Left lung (tissue), 4 donors: ENCODE measurements at regions not wholly inside any gene's neighbourhood (a gene's known extent, or its start where the extent isn't known, plus 50 kb on each side); places are given as distances from the start of the nearest gene placed in this dataset.

ENCODE experiments used
- ATAC-seq: fragments of 200-7000 bp; cut with Tn5 transposase; one replicate; pipeline ENCODE4 v1.9.1; 2020; ENCODE audit warnings: moderate library complexity
- DNase-seq, 4 donors: peaks; one replicate each; pipeline ENCODE4 v3.0.0-alpha.2; 2013 to 2020
- H3K27ac ChIP-seq, 2 donors: fragments of 200-600 bp; sonication (generic) in 1 of 2; one replicate each; pipeline versions ENCODE4 v1.5.0 to v1.8.0; 2020 to 2021
- H3K27me3 ChIP-seq, 2 donors: fragments of 200-600 bp; sonication (generic) in 1 of 2; one replicate each; pipeline versions ENCODE4 v1.5.0 to v1.8.0; 2020 to 2021
- H3K36me3 ChIP-seq, 2 donors: fragments of 200-600 bp; sonication (generic) in 1 of 2; one replicate each; pipeline versions ENCODE4 v1.5.0 to v1.8.0; 2020 to 2021
- H3K4me1 ChIP-seq, 2 donors: fragments of 200-600 bp; one replicate each; pipeline ENCODE4 v1.8.0; 2021
- H3K4me3 ChIP-seq, 2 donors: fragments of 200-600 bp; sonication (generic) in 1 of 2; one replicate each; pipeline versions ENCODE4 v1.5.0 to v1.8.0; 2020 to 2021; ENCODE audit warnings: mild to moderate bottlenecking in 1 of 2
- H3K9me3 ChIP-seq, 2 donors: fragments of 200-600 bp; sonication (generic) in 1 of 2; one replicate each; pipeline versions ENCODE4 v1.5.0 to v1.8.0; 2020 to 2021
- CTCF ChIP-seq, 2 donors: fragments of 200-600 bp; sonication (generic) in 1 of 2; IDR thresholded peaks; one replicate each; pipeline versions ENCODE4 v1.5.0 to v1.8.0; 2021; ENCODE audit warnings: antibody characterized with exemption in 2 of 2
- intact Hi-C, 2 donors: fragments of 100-400 bp; cut with DNase I; formaldehyde crosslinking; loops; one replicate each; pipeline versions ENCODE4 v1.11.2 to v1.14.2; 2022
- donor health status: DM: no; HTN: yes; CAD: no.
- donor health status: DM: no; HTN: no; CAD: no.

- Histone ChIP-seq H3K27me3 (no peaks in the 10 kb centered on the region), H3K27ac (no peak overlapping the region), H3K9me3 (no peaks in the 10 kb centered on the region), H3K36me3 (no peaks in the 10 kb centered on the region), H3K4me3 (no peak overlapping the region), H3K4me1 (no peaks in the 10 kb centered on the region)
- ATAC-seq (no peak), DNase-seq (no peak)
- intact Hi-C loops = no loop called here
- no peak for TF ChIP-seq CTCF (IDR thresholded peaks at IDR 0.05)
These were observed 139.5 kb upstream of the FSTL4 start for GRCh38 chr5:133751846-133752245.

GRCh38 chr5:133751421-133751820, 139.1 kb upstream of the FSTL4 start:
- no peak for TF ChIP-seq CTCF (IDR thresholded peaks at IDR 0.05)
- H3K27me3 ChIP-seq = no peaks in the 10 kb centered on the region
- no peak overlapping the region for H3K27ac ChIP-seq
- ATAC-seq = no peak
- no peak for DNase-seq
- H3K4me3 ChIP-seq = no peak overlapping the region
- H3K36me3 ChIP-seq = no peaks in the 10 kb centered on the region
- intact Hi-C loops = no loop called here
- H3K4me1 ChIP-seq = no peaks in the 10 kb centered on the region
- no peaks in the 10 kb centered on the region for H3K9me3 ChIP-seq

- H3K27me3 ChIP-seq = no peaks in the 10 kb centered on the region
- no peak overlapping the region for H3K27ac ChIP-seq
- ATAC-seq (no peak), DNase-seq (no peak)
- no peak overlapping the region for H3K4me3 ChIP-seq
- no peak for TF ChIP-seq CTCF (IDR thresholded peaks at IDR 0.05)
- H3K9me3 ChIP-seq = no peaks in the 10 kb centered on the region
- no peaks in the 10 kb centered on the region for H3K4me1 ChIP-seq
- H3K36me3 ChIP-seq = no peaks in the 10 kb centered on the region
- intact Hi-C loops = no loop called here
These were observed 138.5 kb upstream of the FSTL4 start for GRCh38 chr5:133750856-133751255.

- TF ChIP-seq CTCF (IDR thresholded peaks at IDR 0.05) = no peak
- Histone ChIP-seq H3K27me3 (no peaks in the 10 kb centered on the region), H3K27ac (no peak overlapping the region), H3K4me3 (no peak overlapping the region), H3K9me3 (no peaks in the 10 kb centered on the region), H3K4me1 (no peaks in the 10 kb centered on the region), H3K36me3 (no peaks in the 10 kb centered on the region)
- no peak for ATAC-seq
- intact Hi-C loops = no loop called here
- DNase-seq = no peak
These were observed 138.0 kb upstream of the FSTL4 start for GRCh38 chr5:133750356-133750755.

GRCh38 chr5:133749331-133749985, 137.1 kb upstream of the FSTL4 start:
- Histone ChIP-seq H3K4me1 (no peaks in the 10 kb centered on the region), H3K9me3 (no peaks in the 10 kb centered on the region), H3K27me3 (no peaks in the 10 kb centered on the region), H3K36me3 (no peaks in the 10 kb centered on the region), H3K27ac (no peak overlapping the region), H3K4me3 (no peak overlapping the region)
- TF ChIP-seq CTCF (IDR thresholded peaks at IDR 0.05) = no peak
- ATAC-seq (no peak), DNase-seq (no peak)
- intact Hi-C loops = no loop called here
